Activated CD4-positive, alpha-beta T cell treated with anti-CD3 and anti-CD28 coated beads, Interleukin-2, Interleukin-4, amounts not matched to agents 100 ng/mL and 50 ng/mL, durations not matched to agents 16 hours and 8 hours (primary cell): ENCODE measurements at regions not wholly inside any gene's neighbourhood (a gene's known extent, or its start where the extent isn't known, plus 50 kb on each side); places are given as distances from the start of the nearest gene placed in this dataset.
"Not testable (repeated sequence)": the region's sequence is repeated elsewhere in the genome, so short reads cannot be mapped to it uniquely, and the experiment has no call there.

Source experiments
- DNase-seq: peaks from one replicate; pipeline ENCODE4 v3.0.0-alpha.2; 2020; ENCODE audit warnings: low spot score

DNA sequence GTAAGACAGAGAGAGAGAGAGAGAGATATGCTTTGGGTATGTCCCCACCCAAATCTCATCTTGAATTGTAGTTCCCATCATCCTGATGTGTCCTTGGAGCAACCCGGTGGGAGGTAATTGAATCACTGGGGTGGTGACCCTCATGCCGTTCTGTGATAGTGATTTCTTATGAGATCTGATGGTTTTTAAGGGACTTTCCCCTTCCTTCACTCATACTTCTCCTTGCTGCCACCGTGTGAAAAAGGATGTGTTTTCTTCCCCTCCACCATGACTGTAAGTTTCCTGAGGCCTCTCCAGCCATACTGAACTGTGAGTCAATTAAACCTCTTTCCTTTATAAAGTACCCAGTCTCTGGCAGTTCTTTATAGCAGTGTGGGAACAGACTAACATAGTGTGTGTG lies 60.3 kb downstream of the EOMES start:
- no peak for DNase-seq

DNA sequence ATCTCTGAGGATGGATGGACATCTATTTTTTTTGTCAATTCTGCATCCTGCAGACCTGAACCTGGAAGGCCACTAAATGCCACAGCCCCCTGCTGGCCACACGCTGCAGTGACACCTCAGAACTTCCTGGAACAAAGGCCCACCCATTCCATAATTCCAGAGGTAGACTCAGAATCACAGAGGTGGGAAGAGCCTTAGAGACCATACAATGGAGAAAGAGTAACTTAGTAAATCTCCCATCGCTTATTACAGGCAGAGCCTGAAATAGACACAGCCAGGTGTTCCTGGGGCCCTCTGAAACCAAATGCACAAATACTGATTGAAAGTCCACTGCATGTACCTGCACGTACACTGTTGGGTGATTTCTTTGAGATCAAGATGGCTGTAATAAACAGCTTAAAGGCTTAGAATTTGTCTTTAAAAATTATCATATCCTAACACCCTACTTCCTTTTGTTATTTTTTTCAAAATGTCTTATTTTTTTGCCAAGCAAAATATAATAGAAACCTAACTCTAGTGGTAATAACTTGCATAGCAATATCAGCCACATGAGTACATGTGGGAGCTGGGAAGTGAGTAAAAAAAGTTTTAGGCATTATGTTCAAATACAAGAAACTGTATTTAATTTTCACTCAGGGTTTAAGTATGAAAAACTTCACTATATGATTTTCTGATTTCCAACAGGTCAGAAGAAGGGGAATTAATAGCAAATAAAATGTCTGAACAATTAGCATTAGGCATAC lies 62.7 kb downstream of the EOMES start:
- DNase-seq = peak; percentile 44

DNA sequence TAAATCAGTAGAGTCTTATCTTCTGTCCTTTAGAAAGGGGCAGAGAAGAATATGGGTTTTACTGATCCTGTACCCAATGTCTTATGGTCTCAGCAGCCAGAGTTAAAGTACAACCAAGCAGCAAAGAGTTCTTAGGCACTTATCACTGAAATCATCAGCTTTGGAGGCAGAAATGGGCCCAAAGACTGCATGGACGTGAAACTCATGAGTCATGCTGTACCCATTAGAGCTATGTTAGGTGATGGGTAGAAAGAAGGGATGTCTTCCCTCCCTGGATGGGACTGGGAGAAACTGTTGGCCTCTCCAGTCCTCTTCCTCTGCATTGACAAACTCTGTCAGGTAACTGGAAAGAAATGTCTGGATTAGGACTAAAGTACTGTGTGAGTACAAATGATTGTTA lies 63.4 kb downstream of the EOMES start:
- no peak for DNase-seq

DNA sequence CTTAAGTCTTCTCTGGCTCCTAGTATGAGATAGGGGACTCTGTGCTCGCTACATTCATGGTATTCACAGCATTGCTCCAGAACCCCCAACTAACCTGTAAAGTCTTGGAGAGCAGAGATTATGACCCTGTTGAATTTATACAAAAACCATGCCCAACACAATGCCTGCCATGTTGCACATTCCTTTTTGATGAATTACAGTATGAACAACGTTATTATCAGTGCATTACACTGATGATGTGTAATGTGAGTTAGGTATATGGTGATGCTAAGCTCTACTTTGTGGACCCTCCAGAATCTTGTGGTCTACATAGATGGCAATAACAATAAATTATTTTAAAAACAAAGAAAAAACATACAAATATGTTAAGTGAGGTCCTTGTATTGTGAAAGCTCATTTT lies 64.3 kb downstream of the EOMES start:
- no peak for DNase-seq

DNA sequence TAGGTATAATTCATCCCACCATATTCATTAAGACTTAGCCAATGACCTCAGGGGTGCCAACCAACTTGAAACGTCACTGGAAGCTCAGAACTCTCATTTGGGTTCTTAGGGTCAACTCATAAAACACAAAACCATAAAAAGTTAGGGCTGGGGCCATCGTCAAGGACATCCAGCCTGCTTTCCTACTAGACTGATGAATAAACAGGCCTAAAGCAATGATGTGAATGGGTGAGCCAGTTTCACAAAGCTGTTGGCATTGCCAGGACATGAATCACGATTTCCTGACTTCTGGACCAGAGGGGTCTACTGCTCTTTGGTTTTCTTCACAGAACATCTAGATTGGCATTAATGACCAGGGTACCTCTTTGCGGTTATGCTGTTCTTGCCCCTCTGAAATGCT lies 64.7 kb downstream of the EOMES start:
- DNase-seq = no peak

DNA sequence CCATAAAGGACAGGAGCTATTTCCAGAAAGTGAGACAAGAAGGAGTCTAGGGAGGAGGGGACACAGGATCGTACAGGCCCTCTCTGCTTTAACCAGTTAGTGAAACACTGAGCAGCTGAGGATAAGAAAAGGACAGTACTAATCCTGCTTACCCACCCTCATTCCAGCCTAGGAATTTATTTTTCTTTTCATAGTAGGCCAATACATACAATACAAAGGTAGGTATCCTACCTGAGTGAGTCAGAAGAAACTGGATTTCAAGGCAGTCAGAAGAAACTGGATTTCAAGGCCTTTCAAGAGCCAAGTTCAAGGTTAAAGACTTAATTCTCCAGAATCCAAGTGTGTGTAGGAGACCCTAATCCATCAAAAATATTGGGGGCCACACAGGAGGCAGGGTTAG lies 65.3 kb downstream of the EOMES start:
- DNase-seq = no peak

DNA sequence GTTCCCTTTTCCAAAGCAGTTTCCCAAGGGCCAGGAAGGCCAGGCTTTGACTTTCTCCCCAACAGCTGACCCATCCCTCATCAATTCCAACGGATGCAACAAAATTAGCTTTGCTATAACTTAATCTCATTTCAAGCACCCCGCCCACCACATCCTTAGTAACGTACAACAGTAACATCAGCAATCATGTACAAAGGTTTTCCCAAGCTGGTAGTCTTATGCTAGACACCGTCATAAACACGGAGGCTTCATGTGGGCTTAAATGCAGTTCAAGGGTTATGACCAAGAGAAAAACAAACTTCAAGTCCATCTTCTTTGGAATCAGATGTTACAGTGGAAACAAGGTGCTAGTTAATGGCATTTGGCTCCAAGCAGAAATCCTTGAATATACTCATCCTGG lies 66.6 kb downstream of the EOMES start:
- no peak for DNase-seq

DNA sequence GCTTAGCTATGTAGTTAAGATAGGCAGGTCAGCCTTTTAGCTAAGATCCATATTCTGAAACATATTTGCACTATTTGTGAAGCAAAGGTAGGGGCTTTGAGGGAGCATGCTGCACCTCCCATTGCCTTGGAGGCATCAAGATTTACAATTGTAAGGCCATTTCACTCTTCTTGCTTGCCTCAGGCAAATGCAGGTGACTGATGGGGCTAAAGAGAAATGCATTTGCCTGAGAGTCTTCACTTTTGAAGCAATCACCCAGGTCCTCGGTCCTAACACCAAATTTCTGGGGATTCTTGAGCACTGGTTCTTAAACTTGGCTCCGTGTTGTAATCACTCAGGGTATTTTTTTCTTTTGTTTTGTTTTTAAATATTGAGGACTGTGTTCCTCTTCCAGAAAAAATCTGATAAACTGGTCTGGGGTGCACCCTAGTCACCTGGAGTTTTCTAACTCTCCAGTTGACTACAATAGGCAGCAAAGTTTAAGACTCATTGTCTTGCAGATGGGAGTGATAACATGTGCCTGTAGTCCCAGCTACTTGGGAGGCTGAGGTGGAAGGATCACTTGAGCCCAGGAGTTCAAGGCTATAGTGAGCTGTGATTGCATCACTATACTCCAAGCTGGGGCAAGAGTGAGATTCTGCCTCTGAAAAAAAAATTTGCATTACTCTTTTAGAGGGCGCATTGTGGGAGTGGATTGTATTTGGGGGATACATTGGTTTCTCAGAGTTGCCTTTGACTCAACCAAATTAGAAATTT lies 68.1 kb downstream of the EOMES start:
- DNase-seq = no peak

DNA sequence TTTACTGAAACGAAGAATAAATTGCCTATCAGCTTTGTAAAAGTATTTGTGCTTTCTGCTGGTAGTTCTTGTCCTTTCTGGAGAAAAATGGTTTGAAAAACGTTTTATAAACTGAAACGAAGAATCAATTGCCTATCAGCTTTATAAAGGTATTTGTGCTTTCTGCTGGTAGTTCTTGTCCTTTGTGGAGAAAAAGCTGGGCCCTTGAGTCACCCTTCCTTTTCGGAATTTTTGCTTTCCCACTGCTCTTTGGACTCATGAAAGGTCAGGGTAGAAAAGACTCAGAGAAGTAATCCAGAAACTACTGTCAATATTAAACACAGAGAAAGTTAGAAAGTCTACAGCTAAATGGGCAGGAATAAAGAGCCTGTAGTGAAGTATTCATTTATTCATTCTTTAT lies 72.8 kb downstream of the EOMES start:
- no peak for DNase-seq

DNA sequence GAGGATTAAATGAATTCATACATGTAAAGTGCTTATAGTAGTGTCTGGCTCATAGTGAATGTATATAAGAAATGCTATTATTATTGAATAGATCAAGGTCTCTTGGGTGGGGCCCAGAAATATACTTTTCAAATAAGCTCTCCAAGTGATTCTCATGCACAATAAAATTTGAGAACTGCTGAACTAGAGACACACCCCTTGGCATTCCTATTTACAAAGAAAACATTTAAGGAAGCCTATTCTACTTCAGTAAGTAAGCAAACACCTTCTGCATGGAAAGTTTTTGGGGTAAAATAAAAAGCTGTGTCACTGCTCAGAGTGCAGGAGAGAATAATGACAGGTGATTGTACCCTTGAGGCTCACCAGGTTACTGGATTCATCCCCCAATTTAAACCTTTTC lies 75.2 kb downstream of the EOMES start:
- no peak for DNase-seq

DNA sequence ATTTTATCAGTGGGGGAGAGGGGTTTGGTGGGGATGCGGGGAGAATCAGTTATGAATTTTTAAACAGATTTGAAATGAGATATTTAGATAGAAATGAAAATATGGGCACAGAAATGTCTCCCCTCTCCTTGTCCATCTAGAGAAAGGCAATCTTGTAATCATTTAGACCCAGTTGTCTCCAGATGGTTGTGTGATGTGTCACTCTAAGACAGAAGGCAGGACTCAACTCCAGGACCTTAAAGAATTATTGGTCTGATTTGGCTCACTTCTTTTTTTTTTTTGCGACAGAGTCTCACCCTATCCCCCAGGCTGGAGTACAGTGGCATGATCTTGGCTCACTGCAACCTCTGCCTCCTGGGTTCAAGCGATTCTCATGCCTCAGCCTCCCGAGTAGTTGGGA lies 77.2 kb downstream of the EOMES start:
- no peak for DNase-seq

DNA sequence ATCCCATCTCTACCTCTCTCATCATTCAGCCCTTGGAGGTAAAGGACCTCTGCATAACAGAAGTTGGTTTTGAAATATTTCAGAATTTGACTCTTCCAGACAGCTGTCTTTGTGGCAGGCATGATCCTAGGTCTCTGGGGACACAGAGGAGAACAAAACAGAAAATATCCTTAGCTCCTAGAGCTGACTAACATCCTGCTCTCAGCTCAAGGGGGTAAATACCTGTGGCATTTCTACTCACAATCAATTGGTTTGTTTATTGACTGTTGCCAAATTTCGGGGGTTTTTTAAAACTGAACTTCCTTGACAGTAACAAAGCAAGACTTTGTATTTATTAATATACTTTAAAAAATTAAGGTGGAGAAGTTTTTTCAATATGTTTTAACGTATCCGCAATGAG lies 78.8 kb downstream of the EOMES start:
- no peak for DNase-seq

DNA sequence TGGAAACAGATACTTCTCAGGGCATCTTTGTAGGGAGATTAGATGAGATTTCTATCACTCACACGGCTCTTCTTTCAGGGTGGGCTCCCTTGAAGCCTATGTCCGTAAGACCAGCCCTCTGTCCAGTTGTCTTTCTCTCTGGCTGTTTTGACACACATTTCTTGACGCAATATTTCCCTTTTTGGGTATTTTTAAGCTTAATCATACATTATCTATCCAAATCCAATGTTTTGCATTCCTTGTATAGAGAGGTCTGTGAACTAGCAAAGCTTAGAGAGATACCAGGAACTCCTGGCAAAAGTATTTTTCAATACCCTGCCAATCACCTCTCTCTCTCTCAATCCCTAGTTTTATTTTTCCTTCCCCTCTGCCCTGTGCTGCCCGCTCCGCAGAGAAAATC lies 79.3 kb downstream of the EOMES start:
- DNase-seq = no peak

DNA sequence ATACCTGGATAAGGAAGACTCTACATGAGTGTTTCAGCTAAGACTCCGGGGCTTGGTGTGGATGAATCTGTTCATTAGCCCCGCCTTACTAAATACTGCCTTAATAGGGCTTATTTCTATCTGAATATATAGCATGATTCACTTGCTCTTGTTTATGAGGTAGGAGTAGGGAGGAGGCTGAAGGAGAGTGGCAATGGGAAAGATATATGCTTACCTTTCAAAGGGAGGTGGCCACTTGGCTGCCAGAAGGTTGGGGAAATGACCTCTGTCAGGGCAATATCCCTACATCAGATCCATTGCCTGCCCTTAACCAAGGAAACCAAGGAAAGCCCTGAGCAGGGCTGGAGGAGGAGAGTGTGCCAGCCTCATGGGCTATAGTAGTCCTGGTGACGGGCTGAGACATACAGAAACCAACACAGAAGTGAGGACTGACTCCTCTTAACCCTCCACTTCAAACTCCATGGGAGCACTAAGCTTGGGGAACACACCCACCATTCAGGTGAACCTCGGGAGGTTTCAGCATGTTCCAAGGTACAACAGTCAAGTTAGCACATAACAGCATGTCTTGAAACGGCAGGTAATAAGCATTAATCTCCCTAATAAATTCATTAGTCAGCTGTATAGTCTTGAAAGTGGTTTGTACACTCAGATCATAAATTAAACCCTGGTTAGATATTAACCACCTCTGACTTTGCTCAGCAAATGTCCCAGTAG lies 80.1 kb downstream of the EOMES start:
- DNase-seq = no peak

DNA sequence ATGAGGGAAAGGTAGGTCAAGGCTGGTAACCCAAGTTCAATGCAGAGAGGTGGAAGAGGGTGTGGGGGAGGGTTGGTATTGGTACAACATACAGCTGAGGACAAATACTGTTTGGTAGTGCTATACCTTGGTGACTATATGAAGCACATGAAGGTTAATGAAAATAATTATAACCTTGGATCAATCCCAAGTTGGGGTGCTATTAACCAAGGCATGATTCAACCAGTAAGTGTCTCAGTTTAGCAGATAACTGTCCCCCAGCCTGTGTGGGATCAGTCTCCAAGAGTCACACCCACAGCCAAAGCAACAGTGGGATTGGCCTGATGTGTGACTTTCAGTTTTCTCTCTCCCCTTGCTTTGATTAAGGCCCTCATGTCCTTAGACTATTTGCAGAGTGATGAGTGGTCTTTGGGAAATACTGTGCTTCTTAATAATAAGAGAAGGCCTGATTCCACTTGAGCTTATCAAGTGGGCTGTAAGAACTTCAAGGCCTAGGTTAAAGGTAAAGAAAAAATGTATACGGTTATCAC lies 80.8 kb downstream of the EOMES start:
- DNase-seq = no peak

DNA sequence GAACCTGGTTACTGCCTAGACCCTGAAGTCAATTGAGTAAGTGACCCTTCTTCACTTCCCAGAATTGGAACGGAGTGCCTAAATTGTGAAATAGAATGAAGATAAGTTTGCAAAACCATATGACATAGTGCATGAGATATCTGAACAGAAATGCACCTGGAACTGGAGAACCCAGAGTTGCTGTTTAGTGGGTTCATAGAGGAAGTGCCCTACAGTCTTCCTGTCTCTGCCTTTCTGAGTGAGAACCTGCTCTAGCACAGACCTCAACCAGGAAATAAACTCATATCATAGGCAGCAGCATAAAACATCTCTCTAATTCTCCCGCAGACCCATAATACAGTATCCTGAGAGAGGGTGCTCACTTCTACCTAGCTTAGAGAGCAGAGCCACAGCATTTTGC lies 82.9 kb downstream of the EOMES start:
- peak; percentile 65 for DNase-seq

DNA sequence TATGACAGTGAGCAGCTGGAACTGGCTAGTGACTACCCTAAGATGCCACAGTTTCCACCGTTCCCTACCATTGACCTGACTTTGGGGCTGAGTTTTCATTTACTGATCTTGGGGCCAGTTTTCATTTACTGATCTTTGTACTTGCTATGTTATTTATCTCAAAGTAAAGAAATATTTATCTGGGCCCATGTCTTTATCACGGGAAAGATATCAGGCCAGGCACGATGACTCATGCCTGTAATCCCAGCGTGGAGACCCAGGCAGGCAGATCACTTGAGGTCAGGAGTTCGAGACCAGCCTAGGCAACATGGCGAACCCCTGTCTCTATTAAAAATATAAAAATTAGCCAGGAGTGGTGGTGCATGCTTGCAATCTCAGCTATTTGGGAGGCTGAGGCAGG lies 83.5 kb downstream of the EOMES start:
- DNase-seq = no peak

DNA sequence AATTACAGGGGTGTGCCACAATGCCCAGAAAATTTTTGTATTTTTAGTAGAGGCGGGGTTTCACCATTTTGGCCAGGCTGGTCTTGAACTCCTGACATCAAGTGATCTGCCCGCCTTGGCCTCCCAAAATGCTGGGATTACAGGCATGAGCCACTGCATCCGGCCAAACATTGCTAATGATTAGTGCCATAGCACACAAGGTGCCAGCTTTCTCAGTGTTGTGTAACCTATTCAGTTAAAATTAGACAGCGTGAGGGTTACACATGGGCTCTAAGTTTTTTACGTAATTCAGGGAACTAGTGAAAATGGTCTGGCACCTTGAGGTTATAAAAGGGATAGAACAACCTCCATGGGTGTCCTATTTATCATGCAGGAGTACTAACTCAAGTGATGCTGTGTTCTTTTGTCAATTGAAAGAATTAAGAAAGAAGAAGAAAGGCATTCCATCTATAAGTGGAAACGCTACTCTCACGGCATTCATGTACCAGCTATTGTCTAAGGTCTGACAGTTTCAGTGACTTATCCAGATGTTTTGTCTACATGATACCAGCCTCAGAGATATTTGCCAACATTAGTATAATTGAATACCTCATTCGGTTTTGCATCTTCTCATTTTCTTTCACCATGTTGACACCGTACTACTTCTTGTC lies 84.7 kb downstream of the EOMES start:
- no peak for DNase-seq

DNA sequence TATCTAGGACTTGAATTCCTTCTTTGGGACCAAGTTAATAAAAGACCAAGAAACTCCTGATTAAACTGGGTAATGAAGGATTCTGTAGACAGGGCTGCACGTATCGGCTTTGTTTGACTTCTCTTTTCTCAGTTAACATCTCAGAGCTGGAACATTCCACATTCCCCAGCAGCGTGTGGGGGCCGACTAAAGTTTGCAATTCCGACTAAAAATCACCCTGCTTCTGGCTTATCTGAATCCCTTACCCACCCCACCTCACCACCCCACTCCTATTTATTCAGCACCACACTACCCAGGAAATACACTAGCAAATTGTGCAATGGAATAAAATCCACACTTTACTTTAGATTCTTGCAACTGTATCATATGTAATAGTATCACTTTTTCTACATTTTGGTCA lies 87.1 kb downstream of the EOMES start:
- not testable (repeated sequence) for DNase-seq

DNA sequence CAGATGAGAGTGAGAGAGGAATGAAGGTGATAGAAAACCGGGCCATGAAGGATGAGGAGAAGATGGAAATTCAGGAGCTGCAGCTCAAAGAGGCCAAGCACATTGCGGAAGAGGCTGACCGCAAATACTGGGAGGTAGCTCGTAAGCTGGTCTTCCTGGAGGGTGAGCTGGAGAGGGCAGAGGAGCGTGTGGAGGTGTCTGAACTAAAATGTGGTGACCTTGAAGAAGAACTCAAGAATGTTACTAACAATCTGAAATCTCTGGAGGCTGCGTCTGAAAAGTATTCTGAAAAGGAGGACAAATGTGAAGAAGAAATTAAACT lies 88.9 kb downstream of the EOMES start:
- DNase-seq = peak; percentile 39

DNA sequence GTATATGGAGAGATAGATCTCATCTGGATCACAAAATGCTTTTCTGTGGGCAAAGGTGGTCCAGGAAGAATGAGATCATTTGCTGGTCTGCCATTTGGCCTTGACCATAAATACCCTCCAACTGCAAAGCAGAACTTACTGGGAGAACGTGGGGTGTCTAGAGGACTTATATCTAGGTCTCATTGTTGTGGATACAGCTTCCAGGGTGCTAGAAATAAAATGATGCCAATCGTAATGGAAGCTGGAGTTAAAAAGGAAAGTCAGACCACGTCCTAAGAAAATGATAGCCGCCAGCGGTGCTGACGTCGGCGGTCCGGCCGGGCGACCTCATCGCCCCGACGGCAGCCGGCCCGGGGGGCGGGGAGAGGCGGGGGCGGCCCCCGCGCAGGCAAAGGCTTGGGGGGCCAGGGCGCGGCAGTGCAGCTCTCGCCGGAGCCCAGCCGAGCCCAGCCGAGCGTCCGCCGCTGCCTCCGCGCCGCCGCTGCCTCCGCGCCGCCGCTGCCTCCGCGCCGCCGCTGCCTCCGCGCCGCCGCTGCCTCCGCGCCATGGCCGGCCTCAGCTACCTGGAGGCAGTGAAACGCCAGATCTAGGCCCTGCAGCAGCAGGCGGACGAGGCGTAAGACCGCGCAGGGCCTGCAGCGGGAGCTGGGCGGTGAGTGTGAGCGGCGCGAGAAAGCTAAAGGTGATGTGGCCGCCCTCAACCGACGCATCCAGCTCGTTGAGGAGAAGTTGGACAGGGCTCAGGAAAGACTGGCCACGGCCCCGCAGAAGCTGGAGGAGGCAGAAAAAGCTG lies 89.5 kb downstream of the EOMES start:
- peak; percentile 50 for DNase-seq

DNA sequence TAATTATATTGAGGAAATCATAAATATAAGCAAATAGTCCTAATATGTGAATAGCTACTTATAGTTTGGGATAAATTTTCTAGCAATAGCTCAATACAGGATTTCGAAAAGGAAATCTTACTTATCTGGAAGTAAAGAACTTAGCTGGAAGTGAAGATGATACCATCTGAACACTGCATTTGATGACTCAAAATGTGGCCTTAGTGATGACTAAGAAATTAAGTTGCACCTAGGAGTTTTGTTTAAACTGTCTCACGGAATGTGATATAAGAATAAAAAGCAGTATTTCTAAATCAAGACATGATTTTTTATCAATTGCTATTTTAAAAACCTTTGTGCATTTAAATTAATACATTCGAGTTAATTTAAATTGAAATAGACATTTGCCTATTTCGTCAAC lies 91.2 kb downstream of the EOMES start:
- peak; percentile 83 for DNase-seq
